Spleen (tissue), 7 donors: ENCODE measurements at regions not wholly inside any gene's neighbourhood (a gene's known extent, or its start where the extent isn't known, plus 50 kb on each side); places are given as distances from the start of the nearest gene placed in this dataset.

ENCODE experiments used
- CTCF ChIP-seq, 11 experiments: fragments of 200-600 bp in 7 of 11; fragments of 450-650 bp in 4 of 11; sonication (generic) in 4 of 11; IDR thresholded peaks in 8 of 11; conservative IDR thresholded peaks in 3 of 11; 1 replicate in 7 of 11; 2 replicates in 4 of 11; pipeline versions ENCODE4 v1.4.0 to v1.8.0; 2016 to 2021; ENCODE audit warnings: antibody characterized with exemption in 11 of 11, inconsistent platforms in 4 of 11, mild to moderate bottlenecking in 1 of 11
- POLR2A ChIP-seq, 3 donors: fragments of 450-650 bp; IDR thresholded peaks; one replicate each; pipeline ENCODE4 v1.5.1; 2017; ENCODE audit warnings: antibody characterized with exemption in 3 of 3, mild to moderate bottlenecking in 1 of 3
- POLR2AphosphoS5 ChIP-seq, 3 donors: sonication (generic); formaldehyde crosslinking; IDR thresholded peaks; one replicate each; pipeline ENCODE4 v1.5.1; 2017; ENCODE audit warnings: antibody characterized with exemption in 3 of 3
- donor health status: DM: no; HTN: no; CAD: no; lungs with moderate emphysema.
- donor health status: DM: no; HTN: no; CAD: no.
- donor health status: DM: no; HTN: no; CAD: no.

- TF ChIP-seq CTCF (IDR thresholded peaks at IDR 0.05 in 8 of 11, conservative IDR thresholded peaks at IDR 0.05 in 3 of 11), result no peak
- TF ChIP-seq POLR2A (IDR thresholded peaks at IDR 0.05), result no peak
- no peak for TF ChIP-seq POLR2AphosphoS5 (IDR thresholded peaks at IDR 0.05)
These were observed 120.3 kb downstream of the AXIN2 start for GRCh38 chr17:65441053-65441605.
